OCI-M2 (cell line): ENCODE measurements at regions not wholly inside any gene's neighbourhood (a gene's known extent, or its start where the extent isn't known, plus 50 kb on each side); places are given as distances from the start of the nearest gene placed in this dataset.
"Not testable (repeated sequence)": the region's sequence is repeated elsewhere in the genome, so short reads cannot be mapped to it uniquely, and the experiment has no call there.

Source experiments
- DNase-seq: peaks from one replicate; lab custom pipeline; 2025; ENCODE audit not compliant: unreplicated experiment; lab: John Stamatoyannopoulos, UW

GRCh38 chr3:152578769-152579168, 256.2 kb upstream of the P2RY1 start:
- DNase-seq: no peak

- DNase-seq: no peak
Observed at GRCh38 chr3:152581951-152582350, 253.0 kb upstream of the P2RY1 start.

GRCh38 chr3:152583963-152584362, 251.0 kb upstream of the P2RY1 start:
- no peak for DNase-seq

GRCh38 chr3:152586974-152587373, 248.0 kb upstream of the P2RY1 start:
- DNase-seq: no peak

GRCh38 chr3:152587861-152588260, 247.1 kb upstream of the P2RY1 start:
- DNase-seq: no peak

- DNase-seq: no peak
Observed at GRCh38 chr3:152589644-152590043, 245.3 kb upstream of the P2RY1 start.

- DNase-seq: peak; percentile 74
Observed at GRCh38 chr3:152591515-152591914, 243.4 kb upstream of the P2RY1 start.

- DNase-seq: no peak
Observed at GRCh38 chr3:152593242-152593641, 241.7 kb upstream of the P2RY1 start.

- DNase-seq: peak; percentile 71
Observed at GRCh38 chr3:152595975-152596821, 238.7 kb upstream of the P2RY1 start.

GRCh38 chr3:152596832-152597231, 238.1 kb upstream of the P2RY1 start:
- not testable (repeated sequence) for DNase-seq

- DNase-seq: no peak
Observed at GRCh38 chr3:152606146-152606545, 228.8 kb upstream of the P2RY1 start.

- DNase-seq: no peak
Observed at GRCh38 chr3:152607179-152607578, 227.8 kb upstream of the P2RY1 start.

- DNase-seq: no peak
Observed at GRCh38 chr3:152608696-152609594, 226.0 kb upstream of the P2RY1 start.

GRCh38 chr3:152609891-152610290, 225.0 kb upstream of the P2RY1 start:
- no peak for DNase-seq

- DNase-seq: no peak
Observed at GRCh38 chr3:152610622-152611021, 224.3 kb upstream of the P2RY1 start.

GRCh38 chr3:152611905-152612304, 223.0 kb upstream of the P2RY1 start:
- no peak for DNase-seq

- no peak for DNase-seq
Observed at GRCh38 chr3:152613851-152614250, 221.1 kb upstream of the P2RY1 start.

- no peak for DNase-seq
Observed at GRCh38 chr3:152615681-152616080, 219.2 kb upstream of the P2RY1 start.

GRCh38 chr3:152617609-152618008, 217.3 kb upstream of the P2RY1 start:
- no peak for DNase-seq

GRCh38 chr3:152618529-152618928, 216.4 kb upstream of the P2RY1 start:
- no peak for DNase-seq

GRCh38 chr3:152619691-152620090, 215.2 kb upstream of the P2RY1 start:
- no peak for DNase-seq

- DNase-seq: no peak
Observed at GRCh38 chr3:152620395-152620794, 214.5 kb upstream of the P2RY1 start.
